ENCODE measurements at regions not wholly inside any gene's neighbourhood (a gene's known extent, or its start where the extent isn't known, plus 50 kb on each side); places are given as distances from the start of the nearest gene placed in this dataset.

- Histone ChIP-seq H2AFZ (ENCODE audit: low read depth) (no peak overlapping the region), H3K36me3 (ENCODE audit: insufficient read depth) (no peaks in the 10 kb centered on the region), H3K9ac (no peak overlapping the region), H3K4me1 (ENCODE audit: low read depth, poor library complexity, severe bottlenecking) (no peaks in the 10 kb centered on the region), H3K27me3 (ENCODE audit: insufficient read depth, low read depth) (no peaks in the 10 kb centered on the region), H3K4me3 (IDR thresholded peaks at IDR 0.05; ENCODE audit: insufficient read depth, low read depth, low read length) (no peak overlapping the region), H4K20me1 (ENCODE audit: insufficient read depth) (no peaks in the 10 kb centered on the region), H3K4me2 (no peak overlapping the region), H3K27ac (no peak overlapping the region), H3K79me2 (ENCODE audit: insufficient read depth, low read depth) (no peaks in the 10 kb centered on the region)
- no peak for TF ChIP-seq CTCF (conservative IDR thresholded peaks at IDR 0.05; ENCODE audit: low read depth, low read length)
These were observed 447.8 kb upstream of the IGFBP3 start for GRCh38 chr7:46368871-46369270.

GRCh38 chr7:46366526-46366925 lies 445.5 kb upstream of the IGFBP3 start:
- no peak overlapping the region for H3K9ac ChIP-seq
- no peaks in the 10 kb centered on the region for H4K20me1 ChIP-seq (ENCODE audit: insufficient read depth)
- no peaks in the 10 kb centered on the region for H3K36me3 ChIP-seq (ENCODE audit: insufficient read depth)
- no peaks in the 10 kb centered on the region for H3K27me3 ChIP-seq (ENCODE audit: insufficient read depth, low read depth)
- no peaks in the 10 kb centered on the region for H3K79me2 ChIP-seq (ENCODE audit: insufficient read depth, low read depth)
- H2AFZ ChIP-seq (ENCODE audit: low read depth): no peak overlapping the region
- H3K4me3 ChIP-seq (IDR thresholded peaks at IDR 0.05; ENCODE audit: insufficient read depth, low read depth, low read length): no peak overlapping the region
- no peaks in the 10 kb centered on the region for H3K4me1 ChIP-seq (ENCODE audit: low read depth, poor library complexity, severe bottlenecking)
- no peak for TF ChIP-seq CTCF (conservative IDR thresholded peaks at IDR 0.05; ENCODE audit: low read depth, low read length)
- no peak overlapping the region for H3K4me2 ChIP-seq
- H3K27ac ChIP-seq: no peak overlapping the region

GRCh38 chr7:46363688-46364087 lies 442.6 kb upstream of the IGFBP3 start:
- Histone ChIP-seq H3K4me3 (IDR thresholded peaks at IDR 0.05; ENCODE audit: insufficient read depth, low read depth, low read length) (no peak overlapping the region), H3K27ac (no peak overlapping the region), H4K20me1 (ENCODE audit: insufficient read depth) (no peaks in the 10 kb centered on the region), H3K4me2 (no peak overlapping the region), H3K4me1 (ENCODE audit: low read depth, poor library complexity, severe bottlenecking) (no peaks in the 10 kb centered on the region), H2AFZ (ENCODE audit: low read depth) (no peak overlapping the region), H3K9ac (no peak overlapping the region), H3K79me2 (ENCODE audit: insufficient read depth, low read depth) (no peaks in the 10 kb centered on the region), H3K36me3 (ENCODE audit: insufficient read depth) (no peaks in the 10 kb centered on the region), H3K27me3 (ENCODE audit: insufficient read depth, low read depth) (no peaks in the 10 kb centered on the region)
- no peak for TF ChIP-seq CTCF (conservative IDR thresholded peaks at IDR 0.05; ENCODE audit: low read depth, low read length)

- H4K20me1 ChIP-seq (ENCODE audit: insufficient read depth): no peaks in the 10 kb centered on the region
- H3K79me2 ChIP-seq (ENCODE audit: insufficient read depth, low read depth): no peaks in the 10 kb centered on the region
- no peaks in the 10 kb centered on the region for H3K27me3 ChIP-seq (ENCODE audit: insufficient read depth, low read depth)
- H3K4me2 ChIP-seq: no peak overlapping the region
- H3K4me1 ChIP-seq (ENCODE audit: low read depth, poor library complexity, severe bottlenecking): no peaks in the 10 kb centered on the region
- TF ChIP-seq CTCF (conservative IDR thresholded peaks at IDR 0.05; ENCODE audit: low read depth, low read length): no peak
- no peaks in the 10 kb centered on the region for H3K36me3 ChIP-seq (ENCODE audit: insufficient read depth)
- no peak overlapping the region for H3K27ac ChIP-seq
- no peak overlapping the region for H3K9ac ChIP-seq
- no peak overlapping the region for H2AFZ ChIP-seq (ENCODE audit: low read depth)
- H3K4me3 ChIP-seq (IDR thresholded peaks at IDR 0.05; ENCODE audit: insufficient read depth, low read depth, low read length): no peak overlapping the region
These were observed 439.7 kb upstream of the IGFBP3 start for GRCh38 chr7:46360811-46361210.

- TF ChIP-seq CTCF (conservative IDR thresholded peaks at IDR 0.05; ENCODE audit: low read depth, low read length): no peak
- H3K9ac ChIP-seq: no peak overlapping the region
- H4K20me1 ChIP-seq (ENCODE audit: insufficient read depth): no peaks in the 10 kb centered on the region
- H3K4me2 ChIP-seq: no peak overlapping the region
- H3K27me3 ChIP-seq (ENCODE audit: insufficient read depth, low read depth): no peaks in the 10 kb centered on the region
- no peaks in the 10 kb centered on the region for H3K36me3 ChIP-seq (ENCODE audit: insufficient read depth)
- no peak overlapping the region for H2AFZ ChIP-seq (ENCODE audit: low read depth)
- H3K4me1 ChIP-seq (ENCODE audit: low read depth, poor library complexity, severe bottlenecking): no peaks in the 10 kb centered on the region
- no peaks in the 10 kb centered on the region for H3K79me2 ChIP-seq (ENCODE audit: insufficient read depth, low read depth)
- H3K4me3 ChIP-seq (IDR thresholded peaks at IDR 0.05; ENCODE audit: insufficient read depth, low read depth, low read length): no peak overlapping the region
- H3K27ac ChIP-seq: no peak overlapping the region
These were observed 439.2 kb upstream of the IGFBP3 start for GRCh38 chr7:46360296-46360695.
